Right renal pelvis (tissue), 4 donors: ENCODE measurements at regions not wholly inside any gene's neighbourhood (a gene's known extent, or its start where the extent isn't known, plus 50 kb on each side); places are given as distances from the start of the nearest gene placed in this dataset.
"Not testable (repeated sequence)": the region's sequence is repeated elsewhere in the genome, so short reads cannot be mapped to it uniquely, and the experiment has no call there.

Experiments
- DNase-seq, 4 donors: peaks; one replicate each; pipeline ENCODE4 v3.0.0-alpha.2; 2013; ENCODE audit warnings: low read depth in 4 of 4, low spot score in 3 of 4, missing footprints in 1 of 4

DNA sequence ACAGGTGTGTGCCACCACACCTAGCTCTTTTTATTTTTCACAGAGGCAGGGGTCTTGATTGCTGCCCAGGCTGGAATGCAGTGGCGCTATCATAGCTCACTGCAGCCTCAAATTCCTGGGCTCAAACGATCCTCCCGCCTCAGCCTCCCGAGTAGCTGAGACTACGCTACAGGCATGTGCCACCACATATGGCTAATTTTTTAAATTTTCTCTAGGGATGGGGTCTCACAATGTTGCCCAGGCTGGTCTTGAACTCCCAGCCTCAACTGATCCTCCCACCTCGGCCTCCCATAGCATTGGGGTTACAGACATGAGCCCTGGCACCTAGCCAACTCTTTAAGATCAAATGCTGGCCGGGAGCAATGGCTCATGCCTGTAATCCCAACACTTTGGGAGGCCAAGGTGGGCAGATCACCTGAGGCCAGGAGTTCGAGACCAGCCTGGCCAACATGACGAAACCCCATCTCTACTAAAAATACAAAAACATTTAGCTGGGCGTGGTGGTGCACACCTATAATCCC, 50.6 kb upstream of the MYL10 start:
- not testable (repeated sequence) for DNase-seq

DNA sequence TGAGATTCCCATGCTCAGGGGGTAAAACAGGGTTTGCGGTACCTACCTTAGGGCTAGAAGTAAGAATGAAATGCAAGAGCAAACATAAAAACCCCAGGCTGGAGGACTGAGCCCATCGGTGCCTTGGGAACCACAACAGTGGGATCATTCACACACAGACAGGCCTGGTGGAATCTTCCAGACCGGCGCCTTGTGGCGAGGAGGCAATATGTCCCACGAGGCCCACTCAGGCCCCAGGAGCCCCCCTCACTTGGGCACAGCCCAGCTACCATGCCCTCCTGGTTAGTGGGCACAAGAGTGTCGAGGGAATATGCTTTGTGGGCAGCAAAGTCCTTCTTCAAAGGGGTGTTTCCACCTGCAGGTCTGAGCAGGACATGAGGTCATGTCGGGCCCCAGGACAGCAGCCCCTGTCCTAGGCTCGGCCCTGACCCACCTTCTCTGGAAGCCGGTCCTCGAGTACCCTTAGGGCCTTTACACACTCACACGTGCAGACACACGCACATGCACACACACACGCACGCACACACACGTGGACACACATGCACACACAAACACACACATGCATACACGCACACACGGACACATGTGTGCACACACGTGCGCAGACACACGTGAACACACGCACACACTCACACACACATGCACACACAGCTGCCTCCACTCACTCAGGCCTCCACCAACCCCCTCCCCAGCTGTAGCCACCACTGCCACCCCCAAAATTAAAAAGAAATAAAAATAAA, 51.5 kb upstream of the MYL10 start:
- no peak for DNase-seq

DNA sequence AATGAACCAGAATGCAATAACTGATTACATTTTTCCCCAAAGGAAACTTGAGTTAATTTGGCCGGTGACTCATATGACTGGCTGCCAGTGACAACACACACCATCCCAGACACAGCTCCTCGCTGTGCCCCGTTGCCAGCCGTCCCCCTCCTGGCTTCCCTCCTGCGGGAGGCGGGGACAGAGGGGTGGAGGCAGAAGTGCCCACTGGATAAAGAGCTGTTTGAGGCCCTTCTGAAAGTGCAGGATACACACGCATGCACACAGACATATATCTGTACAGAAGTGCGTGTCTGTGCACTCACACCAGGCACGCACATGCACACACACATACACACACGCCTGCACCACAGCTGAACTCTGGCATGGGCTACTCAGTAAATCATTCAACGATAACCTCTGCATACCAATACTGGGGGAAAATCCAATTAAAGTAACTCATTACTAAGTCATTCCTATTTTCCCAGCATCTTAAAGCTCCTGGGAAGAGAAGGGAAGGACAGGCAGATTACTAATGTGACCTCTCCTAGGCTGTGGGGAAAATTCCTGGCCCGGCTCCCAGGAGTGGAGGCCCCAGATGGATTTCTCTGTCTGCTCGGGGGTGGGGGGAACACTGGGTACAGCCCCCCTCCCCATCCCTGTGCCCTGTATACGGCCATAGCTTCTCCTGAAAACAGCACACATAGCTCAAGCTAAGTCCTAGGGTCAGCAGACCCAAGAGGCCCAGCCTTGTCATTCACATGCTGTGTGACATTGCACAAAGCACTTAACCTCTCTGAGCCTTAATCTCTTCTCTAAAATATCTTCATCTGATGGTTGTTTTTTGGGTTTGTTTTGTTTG, 52.3 kb upstream of the MYL10 start:
- peak in 2 of 4 donors; percentile 57 to 61 for DNase-seq

DNA sequence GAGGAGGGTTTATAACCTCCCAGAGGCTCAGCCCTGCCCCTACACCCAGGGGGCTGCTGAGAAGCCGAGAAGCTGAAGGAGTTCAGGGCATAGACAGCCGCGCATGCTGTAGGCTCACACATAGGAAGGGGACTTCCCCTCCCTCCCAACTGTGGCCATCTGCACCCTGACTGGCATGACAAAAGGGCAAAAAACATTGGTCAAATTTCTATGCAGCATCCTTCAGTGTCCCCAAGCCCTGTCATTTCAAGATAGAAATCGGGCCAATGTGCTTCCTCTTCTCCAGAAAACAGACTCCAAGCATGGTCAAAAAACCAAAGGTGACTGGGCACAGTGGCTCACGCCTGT, 55.9 kb upstream of the MYL10 start:
- no peak for DNase-seq

DNA sequence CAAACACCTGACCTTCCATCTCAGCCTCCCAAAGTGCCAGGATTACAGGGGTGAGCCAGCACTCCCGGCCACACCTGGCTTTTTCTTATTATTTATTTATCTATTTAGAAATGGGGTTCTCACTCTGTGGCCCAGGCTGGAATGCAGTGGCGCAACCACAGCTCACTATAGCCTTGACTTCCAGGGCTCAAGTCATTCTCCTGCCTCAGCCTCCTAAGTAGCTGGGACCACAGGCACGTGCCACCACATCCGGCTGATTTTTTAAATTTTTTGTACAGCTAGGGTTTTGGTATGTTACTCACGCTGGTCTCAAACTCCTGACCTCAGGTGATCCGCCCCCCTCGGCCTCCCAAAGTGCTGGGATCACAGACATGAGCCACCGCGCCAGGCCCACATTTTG, 56.9 kb upstream of the MYL10 start:
- no peak for DNase-seq

DNA sequence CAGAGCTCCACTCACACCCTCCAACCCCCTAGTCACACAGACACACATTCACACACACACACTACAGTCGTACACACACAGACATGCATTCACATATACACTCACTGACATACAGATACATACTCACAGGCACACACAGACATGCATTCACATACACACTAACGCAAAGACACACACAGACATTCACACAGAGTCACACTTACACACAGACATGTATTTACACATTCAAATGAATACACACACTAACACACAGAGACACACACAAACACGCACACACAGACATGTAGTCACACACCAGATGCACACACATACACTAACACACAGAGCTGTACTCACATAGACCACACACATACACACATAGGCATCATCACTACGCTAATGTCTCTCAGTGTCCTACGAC, 58.0 kb upstream of the MYL10 start:
- no peak for DNase-seq

DNA sequence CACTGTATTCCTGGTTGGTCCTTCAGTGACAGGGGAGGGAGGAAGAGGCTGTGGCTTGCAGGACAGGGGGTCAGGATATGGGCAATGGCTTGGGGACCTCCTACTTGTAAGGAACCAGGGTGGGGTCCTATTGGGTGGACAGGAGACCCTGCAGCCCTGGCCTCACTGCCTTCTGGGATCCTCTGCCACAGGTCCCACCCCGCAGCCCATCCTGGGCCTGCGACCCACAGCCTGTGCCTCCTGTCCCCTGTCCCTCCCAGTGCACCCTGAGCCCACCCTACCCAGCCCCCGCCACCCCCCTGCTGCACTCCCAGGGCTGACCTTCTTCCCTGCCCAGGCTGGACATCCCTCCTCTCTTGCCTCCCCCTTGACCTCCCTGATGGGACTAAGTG, 58.7 kb upstream of the MYL10 start:
- DNase-seq: no peak

DNA sequence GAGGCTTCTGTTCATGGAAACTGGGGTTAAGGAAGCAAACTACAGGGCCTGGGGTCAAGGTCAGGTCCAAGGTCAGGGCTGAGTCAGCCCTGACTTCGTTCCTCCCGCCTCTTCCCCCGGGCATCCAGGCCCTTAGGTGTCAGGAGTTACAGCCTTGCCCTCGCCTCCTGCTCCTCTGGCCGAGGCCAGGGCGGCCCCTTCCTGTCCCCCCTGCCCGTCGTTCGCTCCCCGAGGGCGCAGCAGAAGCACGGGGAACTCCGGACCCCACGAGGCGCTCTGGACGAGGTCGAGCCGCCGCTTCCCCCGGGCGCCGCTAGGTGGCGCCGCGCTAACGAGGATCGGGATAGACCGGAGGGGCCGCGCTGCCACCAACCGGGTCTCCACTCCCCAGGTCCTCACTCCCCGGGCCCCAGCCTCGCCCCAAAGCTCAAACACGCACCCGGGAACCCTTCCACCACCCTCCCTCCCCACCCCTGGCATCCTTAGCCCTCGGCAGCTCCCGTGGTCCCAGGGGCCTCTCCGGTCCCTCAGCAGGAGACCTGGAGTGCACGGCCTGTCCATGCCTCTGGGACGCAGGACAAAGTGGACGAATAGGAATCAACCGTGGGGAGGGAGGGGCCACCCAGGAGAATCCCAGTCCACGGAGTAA, 59.2 kb upstream of the MYL10 start:
- no peak for DNase-seq

DNA sequence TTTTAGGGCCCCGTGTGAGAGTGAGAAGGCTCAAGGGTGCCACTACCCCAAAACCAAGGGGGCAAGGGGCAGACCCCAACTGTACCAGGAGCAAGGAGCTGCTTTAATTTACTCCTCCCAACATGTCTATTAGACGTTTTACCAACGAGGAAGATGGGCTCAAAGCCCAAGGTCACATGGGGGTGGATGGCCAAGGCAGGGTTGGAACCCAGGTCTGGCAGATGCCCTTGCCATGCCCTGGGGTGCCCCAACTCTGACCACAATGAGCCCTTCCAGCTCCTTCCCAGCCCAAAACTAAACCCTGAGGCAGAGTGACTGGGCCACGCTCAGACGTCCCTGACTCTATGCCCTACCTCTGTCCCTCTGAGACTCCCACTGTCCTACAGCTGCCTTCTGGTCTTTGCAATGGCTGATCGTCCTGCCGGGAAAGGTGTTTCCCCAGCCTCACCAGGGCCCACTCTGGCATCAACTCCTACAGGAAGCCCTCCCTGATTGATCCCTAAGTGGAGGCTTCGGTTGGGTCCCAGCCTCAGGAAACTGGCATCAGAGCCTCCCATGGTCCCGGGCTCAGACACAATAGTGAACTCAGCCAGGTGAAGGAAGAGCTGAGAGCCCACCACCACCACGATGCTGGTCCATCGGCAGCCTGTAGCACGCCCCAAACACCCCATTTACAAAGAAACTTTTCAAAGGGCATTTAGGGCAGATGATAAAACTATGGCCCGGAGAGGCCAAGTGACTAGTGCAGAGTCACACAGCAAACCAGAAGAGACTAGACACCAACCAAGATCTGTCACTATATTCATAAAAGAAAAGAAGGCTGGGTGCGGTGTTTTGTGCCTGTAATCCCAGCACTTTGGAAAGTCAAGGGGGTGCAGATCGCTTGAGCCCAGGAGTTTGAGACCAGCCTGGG, 60.2 kb upstream of the MYL10 start:
- no peak for DNase-seq

DNA sequence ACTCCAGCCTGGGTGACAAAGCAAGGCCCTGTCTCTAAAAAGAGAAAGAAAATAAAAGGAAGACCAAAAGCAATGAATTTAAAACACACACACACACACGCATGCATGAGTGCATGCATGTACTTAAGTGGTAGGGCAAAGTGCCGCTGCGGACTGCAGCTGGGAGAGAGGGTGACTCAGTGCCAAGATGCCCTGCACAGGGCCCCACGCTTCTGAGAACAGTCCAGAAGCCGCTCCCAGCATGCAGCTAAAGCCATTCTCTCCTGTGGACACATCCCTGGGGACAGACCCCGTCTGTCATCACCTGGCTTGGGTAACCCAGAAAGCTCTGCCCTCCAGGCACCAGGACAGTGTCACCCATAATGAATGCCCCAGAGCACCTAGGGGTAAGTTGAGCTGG, 61.0 kb upstream of the MYL10 start:
- DNase-seq: no peak

DNA sequence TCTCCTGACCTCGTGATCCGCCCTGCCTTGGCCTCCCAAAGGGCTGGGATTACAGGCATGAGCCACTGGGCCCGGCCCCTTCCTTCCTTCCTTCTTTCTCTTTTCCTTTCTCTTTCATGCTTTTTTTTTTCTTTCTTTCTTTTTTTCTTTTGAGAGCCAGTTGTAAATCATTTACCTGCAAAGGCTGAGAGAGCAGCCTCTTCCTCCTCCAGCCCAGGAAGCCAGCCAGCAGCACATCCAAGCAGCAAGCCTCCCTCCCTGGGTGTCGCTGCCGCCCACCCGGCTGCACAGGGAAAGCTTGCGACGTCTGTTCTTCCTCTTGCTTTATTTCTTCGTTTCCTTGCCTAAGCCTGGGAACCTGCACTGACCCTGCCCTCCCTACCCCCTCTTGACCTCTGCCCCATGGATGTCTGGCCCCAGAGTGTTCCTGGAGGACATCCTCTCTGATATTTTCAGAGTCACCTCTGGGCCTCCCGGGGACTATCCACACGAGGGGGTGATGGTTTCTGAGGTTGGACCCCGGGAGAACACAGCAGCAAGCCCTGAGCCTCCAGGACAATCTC, 62.8 kb upstream of the MYL10 start:
- DNase-seq: peak in 1 of 4 donors; percentile 60

DNA sequence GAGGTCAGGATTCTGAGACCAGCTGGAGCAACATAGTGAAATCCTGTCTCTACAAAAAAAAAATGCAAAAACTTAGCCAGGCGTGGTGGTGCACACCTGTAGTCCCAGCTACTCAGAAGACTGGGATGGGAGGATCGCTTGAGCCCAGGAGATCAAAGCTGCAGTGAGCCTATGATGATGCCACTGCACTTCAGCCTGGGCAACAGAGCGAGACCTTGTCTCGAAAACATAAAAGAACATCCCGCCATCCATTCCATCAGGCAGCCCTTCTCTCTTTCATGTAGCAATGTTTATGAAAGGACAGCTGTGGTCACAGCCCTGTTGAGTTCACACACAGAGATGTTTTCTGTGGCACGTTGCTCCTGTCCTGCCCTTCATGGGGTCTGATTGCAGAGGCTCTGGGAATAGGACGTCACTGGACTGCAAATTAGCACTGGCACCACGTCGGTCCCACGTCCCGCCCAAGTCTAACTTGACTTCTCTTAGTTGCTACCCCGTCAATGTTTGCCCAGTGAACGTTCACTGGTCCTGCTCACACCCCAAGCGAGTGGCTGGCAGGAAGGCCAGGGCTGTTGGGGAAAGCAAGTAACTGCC, 64.5 kb upstream of the MYL10 start:
- no peak for DNase-seq

DNA sequence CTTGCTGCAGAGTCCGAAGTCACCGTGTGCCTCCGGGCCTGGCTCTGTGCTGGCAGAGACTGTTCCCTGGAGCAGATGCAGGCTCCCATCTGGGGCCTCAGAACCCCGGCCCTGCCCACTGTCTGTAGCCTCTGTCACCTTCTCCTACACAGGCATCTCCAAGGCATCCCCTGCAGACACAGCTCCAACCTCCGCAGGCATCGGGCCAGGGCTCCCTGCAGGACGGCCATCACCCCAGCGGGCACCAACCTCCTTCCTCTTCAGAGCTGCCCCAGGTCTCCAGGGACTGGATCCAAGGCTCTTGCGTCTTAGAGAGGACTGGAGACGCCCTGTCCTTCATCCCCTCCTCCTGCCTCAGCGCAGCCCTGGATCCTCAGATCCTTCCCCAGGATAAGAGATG, 69.9 kb upstream of the MYL10 start:
- no peak for DNase-seq

DNA sequence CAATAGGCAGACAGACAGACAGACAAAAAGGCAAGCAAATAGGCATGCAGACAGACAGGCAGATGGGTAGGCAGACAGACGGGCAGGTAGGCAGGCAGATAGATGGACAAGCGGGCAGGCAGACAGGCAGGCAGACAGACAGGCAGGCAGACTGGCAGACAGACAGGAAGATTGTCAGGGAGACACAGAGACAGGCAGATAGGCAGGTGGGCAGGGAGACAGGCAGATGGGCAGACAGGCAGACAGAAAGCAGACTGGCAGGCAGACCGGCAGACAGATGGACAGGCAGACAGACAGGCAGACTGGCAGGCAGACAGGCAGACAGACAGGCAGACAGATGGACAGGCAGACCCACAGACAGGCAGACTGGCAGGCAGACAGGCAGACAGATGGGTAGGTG, 70.3 kb upstream of the MYL10 start:
- DNase-seq: no peak

DNA sequence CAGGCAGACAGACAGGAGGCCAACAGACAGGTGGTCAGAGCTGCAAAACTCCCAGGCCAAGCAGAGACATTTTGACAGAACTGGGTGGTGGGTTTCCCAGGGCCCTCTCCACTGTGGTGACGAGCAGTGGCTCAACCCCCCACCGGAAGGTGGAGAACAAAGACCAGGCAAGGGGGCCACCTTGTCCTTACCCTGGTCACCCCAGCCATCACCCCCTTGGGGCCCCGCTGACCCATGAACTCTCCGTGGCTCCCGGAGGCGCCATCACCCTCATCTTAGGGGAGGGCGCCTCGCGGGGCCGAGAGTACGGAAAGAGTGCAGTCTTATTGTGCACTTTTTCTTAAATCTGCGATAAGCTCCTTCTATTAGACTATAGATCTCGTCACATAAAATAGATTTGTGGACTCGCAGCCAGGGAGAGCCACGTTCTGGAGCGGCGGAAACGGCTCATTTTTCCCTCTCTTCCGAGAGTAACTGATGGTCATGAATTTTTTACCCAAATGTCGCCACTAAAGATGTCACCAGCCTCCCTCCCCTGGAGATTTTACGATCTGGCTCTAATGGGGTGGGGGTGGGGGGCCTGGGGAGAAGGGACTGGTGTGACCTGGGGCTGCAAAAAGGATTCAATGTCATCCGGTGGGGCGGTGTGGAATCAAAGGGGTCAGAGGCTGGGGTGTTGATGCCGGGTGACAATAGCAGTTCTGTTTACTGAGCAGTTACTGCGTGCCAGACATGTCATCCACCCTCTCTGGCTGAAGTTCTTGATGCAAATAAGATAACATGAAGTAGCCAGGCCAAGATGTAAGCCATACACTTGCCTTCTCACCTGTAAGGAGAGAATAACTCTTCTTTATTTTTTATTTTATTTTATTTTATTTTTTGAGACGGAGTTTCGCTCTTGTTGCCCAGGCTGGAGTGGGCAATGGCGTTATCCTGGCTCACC, 71.1 kb upstream of the MYL10 start:
- no peak for DNase-seq

DNA sequence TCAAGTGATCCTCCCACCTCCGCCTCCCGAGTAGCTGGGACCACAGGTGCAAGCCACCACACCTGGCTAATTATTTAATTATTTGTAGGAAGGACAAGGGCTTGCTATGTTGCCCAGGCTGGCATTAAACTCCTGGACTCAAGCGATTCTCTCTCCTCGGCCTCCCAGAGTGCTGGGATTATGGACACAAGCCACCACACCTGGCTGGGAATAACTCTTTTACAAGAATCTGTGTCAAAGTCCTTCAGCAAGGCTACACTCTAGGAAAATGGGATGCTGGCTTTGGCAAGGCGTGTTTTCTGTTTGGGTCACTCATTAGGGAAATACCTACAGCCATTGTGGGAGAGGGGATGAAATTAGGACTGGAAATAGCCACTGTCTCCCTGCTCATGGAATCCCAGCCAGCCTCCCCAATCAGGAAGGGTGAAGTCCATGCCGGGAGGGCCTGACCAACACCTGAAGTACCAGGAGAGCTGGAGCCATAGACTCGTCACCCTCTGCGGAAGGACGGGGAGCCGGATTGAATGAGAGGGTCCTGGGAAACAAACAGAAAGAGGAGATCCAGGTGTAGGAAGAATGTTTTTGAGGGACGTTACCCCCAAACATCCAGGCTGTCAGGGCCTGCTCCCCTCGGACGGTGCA, 72.2 kb upstream of the MYL10 start:
- DNase-seq: no peak

DNA sequence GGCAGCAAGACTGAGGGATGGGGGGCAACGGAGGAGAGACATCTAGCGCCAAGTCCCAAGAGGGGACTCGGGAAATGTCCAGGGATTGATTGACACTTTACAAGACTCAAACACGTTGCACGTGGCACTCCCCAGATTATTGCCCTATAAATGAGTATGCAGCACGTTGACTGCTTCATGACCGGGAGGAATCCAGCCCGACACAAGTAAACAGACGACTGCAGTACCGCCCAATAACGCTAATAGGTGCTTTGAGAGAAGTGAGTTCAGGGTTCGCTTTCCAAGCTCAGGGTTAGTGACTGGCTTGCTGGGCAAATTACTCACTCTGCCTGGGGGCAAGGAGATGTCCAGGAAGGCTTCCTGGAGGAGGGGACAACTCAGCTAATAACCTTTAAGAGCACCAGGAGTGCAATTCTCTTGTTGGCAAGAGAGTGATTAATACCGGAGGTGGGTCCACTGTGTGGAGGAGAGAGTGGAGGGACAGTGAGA, 73.3 kb upstream of the MYL10 start:
- no peak for DNase-seq

DNA sequence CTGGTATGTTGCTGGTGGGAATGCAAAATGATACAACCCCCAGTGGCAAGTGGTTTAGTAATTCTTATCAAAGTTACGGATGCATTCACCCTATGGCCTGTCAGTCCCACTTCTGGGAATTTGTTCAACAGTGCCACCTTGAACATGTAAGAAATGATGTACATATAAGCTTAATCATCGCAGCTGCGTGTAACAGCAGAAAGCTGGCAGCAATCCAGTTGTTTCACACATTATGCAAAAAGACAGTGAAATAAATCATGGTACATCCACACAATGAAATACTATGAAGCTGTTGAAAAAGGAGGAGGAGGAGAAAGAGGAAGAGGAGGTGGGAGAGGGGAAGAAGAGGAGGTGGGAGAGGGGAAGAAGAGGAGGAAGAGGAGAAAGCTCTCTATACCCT, 76.2 kb upstream of the MYL10 start:
- no peak for DNase-seq
